Activated CD4-positive, alpha-beta T cell treated with anti-CD3 and anti-CD28 coated beads, Interleukin-2, amount 10 ng/mL, durations not matched to agents 24 days and 14 days (primary cell): ENCODE measurements at regions not wholly inside any gene's neighbourhood (a gene's known extent, or its start where the extent isn't known, plus 50 kb on each side); places are given as distances from the start of the nearest gene placed in this dataset.
A peak's percentile ranks its signal among the peaks of the same experiment; 100 is the strongest.

Source experiments
- DNase-seq: peaks from one replicate; pipeline ENCODE4 v3.0.0; 2022
- H3K27ac Mint-ChIP-seq: one replicate; pipeline ENCODE4 v1.8.0; 2022; ENCODE audit warnings: mild to moderate bottlenecking, mixed read lengths
- H3K27me3 Mint-ChIP-seq: one replicate; pipeline ENCODE4 v1.8.0; 2022; ENCODE audit warnings: mixed read lengths
- H3K36me3 Mint-ChIP-seq: one replicate; pipeline ENCODE4 v1.8.0; 2022; ENCODE audit warnings: low read depth, mild to moderate bottlenecking, mixed read lengths
- H3K4me1 Mint-ChIP-seq: one replicate; pipeline ENCODE4 v1.8.0; 2021; ENCODE audit warnings: mixed read lengths
- H3K4me3 Mint-ChIP-seq: one replicate; pipeline ENCODE4 v1.8.0; 2022; ENCODE audit warnings: mild to moderate bottlenecking, moderate library complexity, mixed read lengths
- H3K9me3 Mint-ChIP-seq: one replicate; pipeline ENCODE4 v1.8.0; 2021; ENCODE audit warnings: mixed read lengths
- intact Hi-C: fragments of 100-400 bp; cut with micrococcal nuclease; formaldehyde crosslinking; loops from one replicate; pipeline ENCODE4 v1.15.1; 2023

GRCh38 chr11:92763336-92763735 is 206.1 kb upstream of the MTNR1B start:
- DNase-seq: no peak
- intact Hi-C loops: no loop called here
- Mint-ChIP-seq H3K36me3 (no peaks in the 10 kb centered on the region), H3K4me1 (no peaks in the 10 kb centered on the region), H3K9me3 (no peaks in the 10 kb centered on the region), H3K27ac (no peak overlapping the region), H3K4me3 (no peak overlapping the region), H3K27me3 (peaks cover 9% of the 10 kb centered on the region)

- Mint-ChIP-seq H3K27me3 (peaks cover 9% of the 10 kb centered on the region), H3K4me3 (no peak overlapping the region), H3K27ac (no peak overlapping the region), H3K4me1 (no peaks in the 10 kb centered on the region), H3K36me3 (no peaks in the 10 kb centered on the region), H3K9me3 (no peaks in the 10 kb centered on the region)
- intact Hi-C loops: no loop called here
- DNase-seq: no peak
These were observed 205.3 kb upstream of the MTNR1B start for GRCh38 chr11:92764128-92764527.

- Mint-ChIP-seq H3K27me3 (peaks cover 9% of the 10 kb centered on the region), H3K9me3 (no peaks in the 10 kb centered on the region), H3K4me3 (no peak overlapping the region), H3K36me3 (no peaks in the 10 kb centered on the region), H3K4me1 (no peaks in the 10 kb centered on the region), H3K27ac (no peak overlapping the region)
- DNase-seq: no peak
- intact Hi-C loops: no loop called here
These were observed 204.2 kb upstream of the MTNR1B start for GRCh38 chr11:92765082-92765840.

GRCh38 chr11:92765965-92766371 is 203.5 kb upstream of the MTNR1B start:
- H3K27ac Mint-ChIP-seq: no peak overlapping the region
- peak overlapping the region; percentile 40 for H3K4me3 Mint-ChIP-seq
- no peak for DNase-seq

DNA sequence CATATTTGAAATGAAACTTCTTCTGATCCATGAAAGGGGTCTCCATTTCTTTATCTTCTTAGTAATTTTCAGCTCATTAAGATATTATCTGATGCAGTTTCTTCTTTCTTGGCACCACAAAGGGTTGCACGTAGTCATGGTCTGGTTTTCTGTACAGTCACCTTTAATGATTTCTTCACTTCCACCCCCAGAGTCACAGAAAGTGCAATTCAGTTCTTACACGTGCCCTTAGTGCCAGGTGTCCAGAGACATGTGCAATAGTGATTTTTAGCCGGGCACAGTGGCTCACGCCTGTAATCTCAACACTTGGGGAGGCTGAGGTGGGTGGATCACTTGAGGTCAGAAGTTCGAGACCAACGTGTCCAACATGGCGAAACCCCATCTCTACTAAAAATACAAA is 202.8 kb upstream of the MTNR1B start:
- no peaks in the 10 kb centered on the region for H3K9me3 Mint-ChIP-seq
- H3K4me3 Mint-ChIP-seq: no peak overlapping the region
- no peaks in the 10 kb centered on the region for H3K36me3 Mint-ChIP-seq
- H3K27me3 Mint-ChIP-seq: peaks cover 13% of the 10 kb centered on the region
- no peak overlapping the region for H3K27ac Mint-ChIP-seq
- peaks cover 4% of the 10 kb centered on the region for H3K4me1 Mint-ChIP-seq
- intact Hi-C loops: no loop called here
- no peak for DNase-seq

More at GRCh38 chr11:92765965-92766371, 203.5 kb upstream of the MTNR1B start:
- no peaks in the 10 kb centered on the region for H3K9me3 Mint-ChIP-seq
- peaks cover under 1% of the 10 kb centered on the region for H3K4me1 Mint-ChIP-seq
- H3K27me3 Mint-ChIP-seq: peaks cover 10% of the 10 kb centered on the region
- intact Hi-C loops: no loop called here
- H3K36me3 Mint-ChIP-seq: no peaks in the 10 kb centered on the region

DNA sequence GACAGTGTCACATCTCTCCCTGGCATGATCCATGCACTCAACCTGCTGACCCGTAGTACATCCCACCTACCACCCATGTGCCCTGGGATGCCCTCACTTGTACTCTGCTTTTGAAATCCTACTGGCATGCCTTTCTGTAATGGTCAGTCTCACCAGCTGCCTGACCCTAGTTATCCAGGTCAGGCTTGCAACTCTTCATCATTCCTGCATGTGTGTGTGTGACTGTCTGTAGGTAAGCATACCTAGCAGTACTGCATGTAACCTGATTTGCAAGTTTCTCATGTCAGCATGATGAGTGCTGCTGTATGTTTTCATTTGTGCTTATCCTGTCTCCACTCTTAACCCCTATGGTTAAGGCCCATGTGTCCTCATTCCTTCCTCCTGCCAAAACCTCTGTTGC is 202.0 kb upstream of the MTNR1B start:
- no peak for DNase-seq
- Mint-ChIP-seq H3K27ac (no peak overlapping the region), H3K36me3 (no peaks in the 10 kb centered on the region), H3K4me1 (peaks cover 4% of the 10 kb centered on the region), H3K9me3 (no peaks in the 10 kb centered on the region), H3K27me3 (peaks cover 13% of the 10 kb centered on the region), H3K4me3 (no peak overlapping the region)
- intact Hi-C loops: no loop called here

- peaks cover 4% of the 10 kb centered on the region for H3K4me1 Mint-ChIP-seq
- no peak for DNase-seq
- no peak overlapping the region for H3K4me3 Mint-ChIP-seq
- peaks cover 13% of the 10 kb centered on the region for H3K27me3 Mint-ChIP-seq
- no peaks in the 10 kb centered on the region for H3K36me3 Mint-ChIP-seq
- intact Hi-C loops: no loop called here
- no peaks in the 10 kb centered on the region for H3K9me3 Mint-ChIP-seq
- no peak overlapping the region for H3K27ac Mint-ChIP-seq
These were observed 201.2 kb upstream of the MTNR1B start for GRCh38 chr11:92768121-92768840.

DNA sequence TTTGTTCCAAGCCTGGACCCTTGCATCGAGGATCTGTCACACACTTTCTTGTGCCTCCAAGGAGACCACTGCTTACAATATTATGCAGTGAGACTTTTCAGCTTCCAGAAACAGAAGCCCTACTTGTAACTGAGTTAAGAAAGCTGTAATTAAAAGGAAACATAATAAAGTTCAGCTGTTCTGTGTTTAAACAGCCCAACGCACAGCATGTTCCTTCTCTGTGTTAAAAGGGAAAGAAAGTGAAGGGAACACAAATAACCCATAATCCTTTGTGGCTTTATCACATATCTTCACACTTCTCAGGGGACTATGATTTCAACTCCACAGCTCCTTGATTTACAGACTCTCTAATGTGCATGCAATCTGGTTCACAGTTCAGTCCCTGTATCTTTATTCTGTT is 200.3 kb upstream of the MTNR1B start:
- H3K27me3 Mint-ChIP-seq: peaks cover 13% of the 10 kb centered on the region
- no peak overlapping the region for H3K4me3 Mint-ChIP-seq
- H3K27ac Mint-ChIP-seq: no peak overlapping the region
- H3K36me3 Mint-ChIP-seq: no peaks in the 10 kb centered on the region
- intact Hi-C loops: no loop called here
- no peaks in the 10 kb centered on the region for H3K9me3 Mint-ChIP-seq
- H3K4me1 Mint-ChIP-seq: peaks cover 4% of the 10 kb centered on the region
- no peak for DNase-seq

DNA sequence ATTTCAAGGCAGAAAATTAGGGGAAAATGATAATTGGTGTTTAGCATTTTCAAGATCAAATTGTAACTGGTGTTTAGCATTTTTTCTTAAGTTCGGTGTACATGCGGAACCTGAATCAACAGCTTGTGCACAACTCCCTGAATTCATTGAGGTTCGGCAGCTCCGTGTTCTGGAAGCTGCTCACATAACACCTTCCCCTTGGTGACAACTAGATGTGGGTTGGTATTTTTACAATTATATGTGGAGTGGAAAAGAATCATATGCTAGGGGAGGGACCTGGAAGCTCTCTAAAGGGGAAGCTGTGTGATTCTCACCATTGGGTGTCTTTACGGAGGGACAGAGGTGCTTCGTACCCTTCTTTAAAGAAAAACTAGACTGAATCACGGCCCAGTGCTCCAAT is 199.0 kb upstream of the MTNR1B start:
- intact Hi-C loops: no loop called here
- Mint-ChIP-seq H3K4me1 (peaks cover 4% of the 10 kb centered on the region), H3K36me3 (no peaks in the 10 kb centered on the region), H3K27me3 (peaks cover 11% of the 10 kb centered on the region), H3K27ac (no peak overlapping the region), H3K4me3 (no peak overlapping the region), H3K9me3 (no peaks in the 10 kb centered on the region)
- no peak for DNase-seq

- DNase-seq: no peak
- Mint-ChIP-seq H3K27me3 (peaks cover 10% of the 10 kb centered on the region), H3K4me3 (no peak overlapping the region), H3K4me1 (peaks cover 4% of the 10 kb centered on the region), H3K27ac (no peak overlapping the region), H3K36me3 (no peaks in the 10 kb centered on the region), H3K9me3 (no peaks in the 10 kb centered on the region)
- intact Hi-C loops: no loop called here
These were observed 198.5 kb upstream of the MTNR1B start for GRCh38 chr11:92770981-92771380.

GRCh38 chr11:92771701-92772100 is 197.8 kb upstream of the MTNR1B start:
- intact Hi-C loops: no loop called here
- H3K36me3 Mint-ChIP-seq: no peaks in the 10 kb centered on the region
- no peak overlapping the region for H3K4me3 Mint-ChIP-seq

GRCh38 chr11:92775003-92775676 is 194.3 kb upstream of the MTNR1B start:
- Mint-ChIP-seq H3K9me3 (no peaks in the 10 kb centered on the region), H3K27ac (no peak overlapping the region), H3K4me1 (peaks cover 4% of the 10 kb centered on the region), H3K4me3 (no peak overlapping the region), H3K36me3 (no peaks in the 10 kb centered on the region), H3K27me3 (peaks cover 5% of the 10 kb centered on the region)
- no peak for DNase-seq
- intact Hi-C loops: no loop called here

More at GRCh38 chr11:92771701-92772100, 197.8 kb upstream of the MTNR1B start:
- Mint-ChIP-seq H3K4me1 (peaks cover 4% of the 10 kb centered on the region), H3K9me3 (no peaks in the 10 kb centered on the region), H3K27me3 (peaks cover 9% of the 10 kb centered on the region), H3K27ac (no peak overlapping the region)
- DNase-seq: no peak

GRCh38 chr11:92776676-92777075 is 192.8 kb upstream of the MTNR1B start:
- H3K36me3 Mint-ChIP-seq: no peaks in the 10 kb centered on the region
- no peaks in the 10 kb centered on the region for H3K27me3 Mint-ChIP-seq
- intact Hi-C loops: no loop called here
- no peak overlapping the region for H3K4me3 Mint-ChIP-seq
- H3K9me3 Mint-ChIP-seq: no peaks in the 10 kb centered on the region
- no peak overlapping the region for H3K27ac Mint-ChIP-seq
- no peak for DNase-seq
- H3K4me1 Mint-ChIP-seq: no peaks in the 10 kb centered on the region

GRCh38 chr11:92779746-92780145 is 189.7 kb upstream of the MTNR1B start:
- peaks cover 4% of the 10 kb centered on the region for H3K27me3 Mint-ChIP-seq
- no peaks in the 10 kb centered on the region for H3K4me1 Mint-ChIP-seq
- no peaks in the 10 kb centered on the region for H3K36me3 Mint-ChIP-seq
- no peak for DNase-seq
- intact Hi-C loops: no loop called here
- no peak overlapping the region for H3K4me3 Mint-ChIP-seq
- H3K27ac Mint-ChIP-seq: no peak overlapping the region
- no peaks in the 10 kb centered on the region for H3K9me3 Mint-ChIP-seq
